ENCODE measurements at regions not wholly inside any gene's neighbourhood (a gene's known extent, or its start where the extent isn't known, plus 50 kb on each side); places are given as distances from the start of the nearest gene placed in this dataset.

DNA sequence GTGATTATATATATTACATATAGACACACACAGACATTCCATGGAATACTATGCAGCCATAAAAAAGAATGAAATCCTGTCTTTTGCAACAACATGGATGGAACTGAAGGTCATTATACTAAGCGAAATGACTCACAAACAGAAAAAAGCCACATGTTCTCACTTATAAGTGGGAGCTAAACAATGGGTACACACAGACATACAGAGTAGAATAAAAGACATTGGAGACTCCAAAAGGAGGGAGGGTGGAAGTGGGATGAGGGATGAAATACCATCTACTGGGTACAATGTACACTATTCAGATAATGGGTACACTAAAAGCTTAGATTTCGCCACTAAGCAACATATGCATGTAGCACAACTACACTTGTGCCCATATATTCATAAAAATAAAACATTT, 170.0 kb upstream of the RGMB start:
- H3K27ac ChIP-seq = no peak overlapping the region
- no peaks in the 10 kb centered on the region for H3K36me3 ChIP-seq (replicated peaks; ENCODE audit: insufficient read depth, low read depth)
- H2AFZ ChIP-seq = no peak overlapping the region
- H3K9me3 ChIP-seq (ENCODE audit: low read depth) = no peaks in the 10 kb centered on the region
- H3K4me3 ChIP-seq = no peak overlapping the region
- no peak for TF ChIP-seq EZH2phosphoT487 (IDR thresholded peaks at IDR 0.05; ENCODE audit: low read depth, severe bottlenecking, unreplicated experiment)
- no peak for TF ChIP-seq EZH2 (IDR thresholded peaks at IDR 0.05; ENCODE audit: borderline replicate concordance)
- no peak for TF ChIP-seq CTCF (IDR thresholded peaks at IDR 0.05; ENCODE audit: poor library complexity)
- H3K9me2 ChIP-seq (replicated peaks; ENCODE audit: insufficient read depth) = no peaks in the 10 kb centered on the region
- DNase-seq (ENCODE audit: low spot score) = no peak
- 45% methylated on average over 2 of the region's 2 CpGs for WGBS (ENCODE audit: low lambda C conversion rate, missing lambda C conversion rate)
- H3K4me2 ChIP-seq = no peak overlapping the region
- H4K20me1 ChIP-seq (ENCODE audit: insufficient read depth, poor library complexity, severe bottlenecking) = no peaks in the 10 kb centered on the region
- no peaks in the 10 kb centered on the region for H3K79me2 ChIP-seq
- no peaks in the 10 kb centered on the region for H3K4me1 ChIP-seq (ENCODE audit: insufficient read depth)
- no peaks in the 10 kb centered on the region for H3K27me3 ChIP-seq

GRCh38 chr5:98604301-98604700, 169.2 kb upstream of the RGMB start:
- Histone ChIP-seq H3K27ac (no peak overlapping the region), H3K36me3 (replicated peaks; ENCODE audit: insufficient read depth, low read depth) (no peaks in the 10 kb centered on the region), H4K20me1 (ENCODE audit: insufficient read depth, poor library complexity, severe bottlenecking) (no peaks in the 10 kb centered on the region), H3K4me3 (no peak overlapping the region), H3K79me2 (no peaks in the 10 kb centered on the region), H3K9me3 (ENCODE audit: low read depth) (no peaks in the 10 kb centered on the region), H3K27me3 (no peaks in the 10 kb centered on the region), H3K4me1 (ENCODE audit: insufficient read depth) (no peaks in the 10 kb centered on the region), H2AFZ (no peak overlapping the region), H3K9me2 (replicated peaks; ENCODE audit: insufficient read depth) (no peaks in the 10 kb centered on the region), H3K4me2 (no peak overlapping the region)
- no peak for DNase-seq (ENCODE audit: low spot score)
- TF ChIP-seq EZH2 (IDR thresholded peaks at IDR 0.05; ENCODE audit: borderline replicate concordance) (no peak), CTCF (IDR thresholded peaks at IDR 0.05; ENCODE audit: poor library complexity) (no peak)
- WGBS (ENCODE audit: low lambda C conversion rate, missing lambda C conversion rate) = 44% methylated on average over 1 of the region's 1 CpG

- Histone ChIP-seq H3K4me2 (no peak overlapping the region), H4K20me1 (ENCODE audit: insufficient read depth, poor library complexity, severe bottlenecking) (no peaks in the 10 kb centered on the region), H3K27ac (peak overlapping the region; percentile 18), H3K4me3 (no peak overlapping the region), H3K9me2 (replicated peaks; ENCODE audit: insufficient read depth) (no peaks in the 10 kb centered on the region), H3K9me3 (ENCODE audit: low read depth) (no peaks in the 10 kb centered on the region), H3K4me1 (ENCODE audit: insufficient read depth) (no peaks in the 10 kb centered on the region), H3K27me3 (no peaks in the 10 kb centered on the region), H2AFZ (no peak overlapping the region), H3K79me2 (no peaks in the 10 kb centered on the region), H3K36me3 (replicated peaks; ENCODE audit: insufficient read depth, low read depth) (no peaks in the 10 kb centered on the region)
- WGBS (ENCODE audit: low lambda C conversion rate, missing lambda C conversion rate) = 60% methylated on average over 4 of the region's 4 CpGs
- TF ChIP-seq EZH2 (IDR thresholded peaks at IDR 0.05; ENCODE audit: borderline replicate concordance) = no peak
- TF ChIP-seq EZH2phosphoT487 (IDR thresholded peaks at IDR 0.05; ENCODE audit: low read depth, severe bottlenecking, unreplicated experiment) = no peak
- TF ChIP-seq CTCF (IDR thresholded peaks at IDR 0.05; ENCODE audit: poor library complexity) = no peak
- DNase-seq (ENCODE audit: low spot score) = no peak
These were observed 168.6 kb upstream of the RGMB start for GRCh38 chr5:98604721-98605425.
